ENCODE measurements at regions not wholly inside any gene's neighbourhood (a gene's known extent, or its start where the extent isn't known, plus 50 kb on each side); places are given as distances from the start of the nearest gene placed in this dataset.

- TF ChIP-seq CTCF (IDR thresholded peaks at IDR 0.05): no peak
- TF ChIP-seq EZH2 (IDR thresholded peaks at IDR 0.05): no peak
These were observed 1563.7 kb upstream of the TENM4 start for GRCh38 chr11:81004576-81004975.

Data from neural progenitor cell (in vitro differentiated cells).